HepG2 (cell line): ENCODE measurements at regions not wholly inside any gene's neighbourhood (a gene's known extent, or its start where the extent isn't known, plus 50 kb on each side); places are given as distances from the start of the nearest gene placed in this dataset.

ENCODE experiments used
- CERS6 ChIP-seq: sonication (generic); formaldehyde crosslinking; IDR thresholded peaks from 2 replicates; pipeline ENCODE4 v1.5.0; 2020; ENCODE audit warnings: missing genetic modification reagents
- CHD2 ChIP-seq: IDR thresholded peaks from 2 replicates; pipeline ENCODE4 v1.6.1; 2011; ENCODE audit warnings: low read depth, low read length, improper control_type of control experiment
- ETV5 ChIP-seq: IDR thresholded peaks from 2 replicates; pipeline ENCODE4 v1.6.1; 2018; ENCODE audit warnings: missing biosample characterization, missing genetic modification reagents, inconsistent platforms, borderline replicate concordance
- HIVEP1 ChIP-seq: sonication (generic); formaldehyde crosslinking; IDR thresholded peaks from 2 replicates; pipeline ENCODE4 v1.4.0; 2020; ENCODE audit warnings: mild to moderate bottlenecking, missing genetic modification reagents
- KAT2B ChIP-seq: fragments of 150-350 bp; IDR thresholded peaks from 2 replicates; pipeline ENCODE4 v1.6.1; 2014; ENCODE audit warnings: low read depth, low read length, borderline replicate concordance
- MAX ChIP-seq: IDR thresholded peaks from 2 replicates; pipeline ENCODE4 v1.6.1; 2012; ENCODE audit warnings: inconsistent platforms
- NCOA2 ChIP-seq: sonication (generic); formaldehyde crosslinking; IDR thresholded peaks from 2 replicates; pipeline ENCODE4 v1.8.0; 2022; ENCODE audit warnings: inconsistent platforms
- NFE2L2 ChIP-seq: fragments of 150-350 bp; IDR thresholded peaks from 2 replicates; pipeline ENCODE4 v1.6.1; 2014; ENCODE audit warnings: low read length
- PAX8 ChIP-seq: sonication (generic); formaldehyde crosslinking; IDR thresholded peaks from 2 replicates; pipeline ENCODE4 v1.8.0; 2022; ENCODE audit warnings: mild to moderate bottlenecking, missing genetic modification reagents, borderline replicate concordance
- PHF20 ChIP-seq: sonication (generic); formaldehyde crosslinking; IDR thresholded peaks from 2 replicates; pipeline ENCODE4 v1.5.0; 2020; ENCODE audit warnings: mild to moderate bottlenecking, missing genetic modification reagents
- REPIN1 ChIP-seq: sonication (generic); formaldehyde crosslinking; IDR thresholded peaks from 2 replicates; pipeline ENCODE4 v1.8.0; 2022; ENCODE audit warnings: missing genetic modification reagents, low read depth, mild to moderate bottlenecking, borderline replicate concordance
- SALL1 ChIP-seq: sonication (generic); formaldehyde crosslinking; IDR thresholded peaks from 2 replicates; pipeline ENCODE4 v1.8.0; 2022; ENCODE audit warnings: mild to moderate bottlenecking, missing genetic modification reagents
- SNAPC5 ChIP-seq: sonication (generic); formaldehyde crosslinking; IDR thresholded peaks from 2 replicates; pipeline ENCODE4 v1.8.1; 2023; ENCODE audit warnings: mild to moderate bottlenecking, missing genetic modification reagents, borderline replicate concordance
- TRAFD1 ChIP-seq: sonication (generic); formaldehyde crosslinking; IDR thresholded peaks from 2 replicates; pipeline ENCODE4 v1.5.1; 2020; ENCODE audit warnings: missing genetic modification reagents, mild to moderate bottlenecking, borderline replicate concordance
- ZFX ChIP-seq: sonication (generic); formaldehyde crosslinking; IDR thresholded peaks from 2 replicates; pipeline ENCODE4 v1.4.0; 2020; ENCODE audit warnings: mild to moderate bottlenecking, low read depth, missing genetic modification reagents, moderate library complexity
- ZMYM3 ChIP-seq: sonication (generic); formaldehyde crosslinking; IDR thresholded peaks from 2 replicates; pipeline ENCODE4 v1.5.1; 2020; ENCODE audit warnings: mild to moderate bottlenecking, missing genetic modification reagents
- ZNF331 ChIP-seq: sonication (generic); formaldehyde crosslinking; IDR thresholded peaks from 2 replicates; pipeline ENCODE4 v1.4.0; 2020; ENCODE audit warnings: missing genetic modification reagents
- ZNF367 ChIP-seq: sonication (generic); formaldehyde crosslinking; IDR thresholded peaks from 2 replicates; pipeline ENCODE4 v1.4.0; 2020; ENCODE audit warnings: missing genetic modification reagents, borderline replicate concordance
- ZNF567 ChIP-seq: sonication (generic); formaldehyde crosslinking; IDR thresholded peaks from 2 replicates; pipeline ENCODE4 v1.8.1; 2023; ENCODE audit warnings: mild to moderate bottlenecking, missing genetic modification reagents, borderline replicate concordance
- ZNF687 ChIP-seq: sonication (generic); formaldehyde crosslinking; IDR thresholded peaks from 2 replicates; pipeline ENCODE4 v1.5.1; 2020; ENCODE audit warnings: mild to moderate bottlenecking, missing genetic modification reagents, moderate library complexity
- ZNF775 ChIP-seq: sonication (generic); formaldehyde crosslinking; IDR thresholded peaks from 2 replicates; pipeline ENCODE4 v1.4.0; 2020; ENCODE audit warnings: missing genetic modification reagents, mild to moderate bottlenecking, moderate library complexity, borderline replicate concordance
- ZSCAN25 ChIP-seq: sonication (generic); formaldehyde crosslinking; IDR thresholded peaks from 2 replicates; pipeline ENCODE4 v1.8.0; 2022; ENCODE audit warnings: mild to moderate bottlenecking, missing genetic modification reagents
- ZSCAN29 ChIP-seq: sonication (generic); formaldehyde crosslinking; conservative IDR thresholded peaks from 2 replicates; pipeline ENCODE4 v1.4.0; 2020; ENCODE audit warnings: mild to moderate bottlenecking, missing genetic modification reagents

GRCh38 chr18:57915865-57916582, 112.9 kb upstream of the ATP8B1 start (continued):
- no peak for TF ChIP-seq CERS6 (CRISPR knock-in tag)
- no peak for TF ChIP-seq KAT2B
- TF ChIP-seq ZSCAN29 (CRISPR knock-in tag), result 0 out of 2 replicates have a peak, but pooled peaks have one; percentile 26
- TF ChIP-seq ETV5 (CRISPR knock-in tag), result peak; percentile 19; the same call in 1 of the 2 replicates
- TF ChIP-seq NCOA2, result no peak
- TF ChIP-seq SALL1, result peak; percentile 36
- peak; percentile 72 for TF ChIP-seq ZNF687 (CRISPR knock-in tag)
- TF ChIP-seq REPIN1 (CRISPR knock-in tag), result no peak
- TF ChIP-seq MAX, result peak; percentile 81
- 0 out of 2 replicates have a peak, but pooled peaks have one; percentile 23 for TF ChIP-seq HIVEP1 (CRISPR knock-in tag)
- TF ChIP-seq ZNF567, result peak; percentile 39; the same call in 1 of the 2 replicates
- peak; percentile 59; the same call in 1 of the 2 replicates for TF ChIP-seq ZNF331 (CRISPR knock-in tag)
- TF ChIP-seq ZSCAN25, result peak; percentile 36; the same call in 1 of the 2 replicates
- TF ChIP-seq PHF20 (CRISPR knock-in tag), result 0 out of 2 replicates have a peak, but pooled peaks have one; percentile 18
- 0 out of 2 replicates have a peak, but pooled peaks have one; percentile 7 for TF ChIP-seq ZMYM3 (CRISPR knock-in tag)
- TF ChIP-seq SNAPC5 (CRISPR knock-in tag), result no peak
- no peak for TF ChIP-seq NFE2L2
- TF ChIP-seq ZFX (CRISPR knock-in tag), result peak; percentile 42; the same call in 1 of the 2 replicates
- TF ChIP-seq TRAFD1, result no peak
- TF ChIP-seq PAX8, result no peak
- TF ChIP-seq ZNF367 (CRISPR knock-in tag), result no peak
- no peak for TF ChIP-seq CHD2
- no peak for TF ChIP-seq ZNF775 (CRISPR knock-in tag)
- TF ChIP-seq, all 625 proteins: peak for 19
